Adrenal gland (tissue), 5 donors: ENCODE measurements at regions not wholly inside any gene's neighbourhood (a gene's known extent, or its start where the extent isn't known, plus 50 kb on each side); places are given as distances from the start of the nearest gene placed in this dataset.

Experiments used
- CTCF ChIP-seq, 6 experiments: fragments of 450-650 bp in 4 of 6; fragments of 200-600 bp in 2 of 6; sonication (generic) in 1 of 6; IDR thresholded peaks; 1 replicate in 5 of 6; 2 replicates in 1 of 6; pipeline versions ENCODE4 v1.5.1 to v1.8.0; 2016 to 2021; ENCODE audit warnings: antibody characterized with exemption in 6 of 6, mild to moderate bottlenecking in 2 of 6, moderate library complexity in 1 of 6
- POLR2A ChIP-seq, 2 donors: fragments of 450-650 bp; IDR thresholded peaks; one replicate each; pipeline ENCODE4 v1.6.1; 2017; ENCODE audit warnings: antibody characterized with exemption in 2 of 2, mild to moderate bottlenecking in 2 of 2, moderate library complexity in 1 of 2
- donor health status: DM: no; HTN: no; CAD: no.

GRCh38 chr9:106443520-106443919, 419.4 kb upstream of the ZNF462 start:
- no peak for TF ChIP-seq POLR2A (IDR thresholded peaks at IDR 0.05)
- no peak for TF ChIP-seq CTCF (IDR thresholded peaks at IDR 0.05)
